Peyer's patch (tissue), 4 donors: ENCODE measurements at regions not wholly inside any gene's neighbourhood (a gene's known extent, or its start where the extent isn't known, plus 50 kb on each side); places are given as distances from the start of the nearest gene placed in this dataset.

Experiments used
- DNase-seq, 3 donors: peaks; one replicate each; pipeline ENCODE4 v3.0.0-alpha.2; 2017 to 2019
- H3K27ac ChIP-seq, 4 donors: fragments of 200-600 bp; sonication (generic); one replicate each; pipeline ENCODE4 v1.5.1; 2016 to 2019
- H3K27me3 ChIP-seq, 2 donors: fragments of 200-600 bp; sonication (generic); one replicate each; pipeline ENCODE4 v1.5.1; 2019
- H3K36me3 ChIP-seq, 3 donors: fragments of 200-600 bp; sonication (generic); one replicate each; pipeline ENCODE4 v1.5.1; 2016 to 2019
- H3K4me1 ChIP-seq, 4 donors: fragments of 200-600 bp; sonication (generic); one replicate each; pipeline ENCODE4 v1.5.1; 2016 to 2019
- H3K4me3 ChIP-seq, 4 donors: fragments of 200-600 bp; sonication (generic); 1 replicate in 3 of 4; 2 replicates in 1 of 4; pipeline ENCODE4 v1.5.1; 2016 to 2019; ENCODE audit warnings: mild to moderate bottlenecking in 1 of 4
- H3K9me3 ChIP-seq, 4 donors: fragments of 200-600 bp; sonication (generic); one replicate each; pipeline ENCODE4 v1.5.1; 2016 to 2019; ENCODE audit warnings: mild to moderate bottlenecking in 1 of 4
- POLR2A ChIP-seq, 2 donors: fragments of 450-650 bp; IDR thresholded peaks; one replicate each; pipeline ENCODE4 v1.5.1; 2017; ENCODE audit warnings: antibody characterized with exemption in 2 of 2, mild to moderate bottlenecking in 2 of 2, moderate library complexity in 2 of 2
- TF ChIP-seq, protein P1 (sequence below), 6 experiments: fragments of 450-650 bp in 4 of 6; fragments of 200-600 bp in 2 of 6; sonication (generic) in 1 of 6; IDR thresholded peaks; one replicate each; pipeline ENCODE4 v1.5.1; 2017 to 2019; ENCODE audit warnings: antibody characterized with exemption in 6 of 6, mild to moderate bottlenecking in 3 of 6, moderate library complexity in 1 of 6

- H3K4me3 ChIP-seq: no peak overlapping the region
- no peaks in the 10 kb centered on the region for H3K36me3 ChIP-seq
- H3K27ac ChIP-seq: no peak overlapping the region
- H3K9me3 ChIP-seq: no peaks in the 10 kb centered on the region
- peaks cover 0 to 16% (median 0%) of the 10 kb centered on the region in 4 donors for H3K4me1 ChIP-seq
- DNase-seq: peak in 1 of 3 donors; percentile 33
- TF ChIP-seq POLR2A (IDR thresholded peaks at IDR 0.05): no peak
- TF ChIP-seq, protein P1, sequence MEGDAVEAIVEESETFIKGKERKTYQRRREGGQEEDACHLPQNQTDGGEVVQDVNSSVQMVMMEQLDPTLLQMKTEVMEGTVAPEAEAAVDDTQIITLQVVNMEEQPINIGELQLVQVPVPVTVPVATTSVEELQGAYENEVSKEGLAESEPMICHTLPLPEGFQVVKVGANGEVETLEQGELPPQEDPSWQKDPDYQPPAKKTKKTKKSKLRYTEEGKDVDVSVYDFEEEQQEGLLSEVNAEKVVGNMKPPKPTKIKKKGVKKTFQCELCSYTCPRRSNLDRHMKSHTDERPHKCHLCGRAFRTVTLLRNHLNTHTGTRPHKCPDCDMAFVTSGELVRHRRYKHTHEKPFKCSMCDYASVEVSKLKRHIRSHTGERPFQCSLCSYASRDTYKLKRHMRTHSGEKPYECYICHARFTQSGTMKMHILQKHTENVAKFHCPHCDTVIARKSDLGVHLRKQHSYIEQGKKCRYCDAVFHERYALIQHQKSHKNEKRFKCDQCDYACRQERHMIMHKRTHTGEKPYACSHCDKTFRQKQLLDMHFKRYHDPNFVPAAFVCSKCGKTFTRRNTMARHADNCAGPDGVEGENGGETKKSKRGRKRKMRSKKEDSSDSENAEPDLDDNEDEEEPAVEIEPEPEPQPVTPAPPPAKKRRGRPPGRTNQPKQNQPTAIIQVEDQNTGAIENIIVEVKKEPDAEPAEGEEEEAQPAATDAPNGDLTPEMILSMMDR (IDR thresholded peaks at IDR 0.05): no peak
- H3K27me3 ChIP-seq: no peaks in the 10 kb centered on the region
Measured at GRCh38 chr22:44366372-44367300, 53.9 kb upstream of the SHISAL1 start.

- no peaks in the 10 kb centered on the region for H3K9me3 ChIP-seq
- TF ChIP-seq, protein P1 (IDR thresholded peaks at IDR 0.05): no peak
- H3K27me3 ChIP-seq: no peaks in the 10 kb centered on the region
- peak in 1 of 3 donors; percentile 13 for DNase-seq
- H3K36me3 ChIP-seq: no peaks in the 10 kb centered on the region
- H3K27ac ChIP-seq: no peak overlapping the region
- no peak overlapping the region for H3K4me3 ChIP-seq
- peaks cover 0 to 16% (median 0%) of the 10 kb centered on the region in 4 donors for H3K4me1 ChIP-seq
Measured at GRCh38 chr22:44365832-44366231, 53.1 kb upstream of the SHISAL1 start.

DNA sequence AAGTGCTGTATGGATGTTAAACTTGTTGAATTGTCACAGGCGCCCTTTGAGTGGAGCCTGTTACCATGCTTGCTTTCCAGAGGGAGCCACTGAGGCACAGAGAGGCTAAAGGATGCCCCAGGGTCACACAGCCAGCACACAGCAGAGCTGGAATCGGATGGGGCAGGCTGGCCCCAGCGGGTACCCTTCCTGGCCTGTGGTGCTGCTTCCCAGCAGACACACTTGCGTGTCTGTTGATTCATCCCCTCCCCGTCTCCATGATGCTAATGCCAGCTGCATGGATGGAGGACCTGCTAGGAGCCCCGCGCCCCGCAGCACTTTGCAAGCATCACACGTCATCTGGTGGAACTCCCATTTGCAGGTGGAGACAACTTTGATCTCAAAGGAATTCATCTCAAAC is 52.4 kb upstream of the SHISAL1 start:
- TF ChIP-seq POLR2A (IDR thresholded peaks at IDR 0.05): no peak
- TF ChIP-seq, protein P1 (IDR thresholded peaks at IDR 0.05): no peak
- Histone ChIP-seq H3K36me3 (no peaks in the 10 kb centered on the region), H3K27me3 (no peaks in the 10 kb centered on the region), H3K4me1 (peaks cover 0 to 16% (median 0%) of the 10 kb centered on the region in 4 donors), H3K9me3 (no peaks in the 10 kb centered on the region), H3K27ac (no peak overlapping the region), H3K4me3 (no peak overlapping the region)
- DNase-seq: peak in 1 of 3 donors; percentile 25

DNA sequence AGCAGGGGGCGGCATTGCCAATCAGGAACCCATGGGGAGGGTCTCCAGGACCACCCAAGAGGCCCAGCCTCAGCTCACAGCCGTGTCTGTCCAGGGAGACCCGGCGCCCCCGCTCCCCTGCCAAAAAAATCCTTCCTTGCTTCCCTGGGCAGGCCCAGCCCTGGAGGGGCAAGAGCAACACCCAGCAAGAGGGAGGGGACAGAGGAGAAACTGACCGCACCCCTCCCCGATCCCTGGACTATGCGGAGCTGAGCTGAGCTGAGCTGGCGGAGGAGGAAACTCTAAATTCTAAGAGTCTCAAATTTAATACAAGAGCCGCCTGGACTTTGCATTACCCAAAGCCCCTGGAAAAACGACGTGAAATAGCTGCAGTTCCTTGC is 52.0 kb upstream of the SHISAL1 start:
- Histone ChIP-seq H3K27me3 (no peaks in the 10 kb centered on the region), H3K4me3 (no peak overlapping the region), H3K4me1 (peaks cover 0 to 16% (median 0%) of the 10 kb centered on the region in 4 donors), H3K27ac (peak overlapping the region in 1 of 4 donors; percentile 2), H3K36me3 (no peaks in the 10 kb centered on the region), H3K9me3 (no peaks in the 10 kb centered on the region)
- TF ChIP-seq, protein P1 (IDR thresholded peaks at IDR 0.05): no peak
- TF ChIP-seq POLR2A (IDR thresholded peaks at IDR 0.05): no peak
- DNase-seq: peak in 1 of 3 donors; percentile 45

GRCh38 chr22:44363980-44364750 is 51.4 kb upstream of the SHISAL1 start:
- TF ChIP-seq, protein P1 (IDR thresholded peaks at IDR 0.05): no peak
- no peak for TF ChIP-seq POLR2A (IDR thresholded peaks at IDR 0.05)
- peaks cover 0 to 16% (median 0%) of the 10 kb centered on the region in 4 donors for H3K4me1 ChIP-seq
- H3K27me3 ChIP-seq: no peaks in the 10 kb centered on the region
- no peak overlapping the region for H3K4me3 ChIP-seq
- H3K36me3 ChIP-seq: no peaks in the 10 kb centered on the region
- DNase-seq: peak in 1 of 3 donors; percentile 46
- no peaks in the 10 kb centered on the region for H3K9me3 ChIP-seq
- peak overlapping the region in 3 of 4 donors; percentile 2 to 73 (median 72) for H3K27ac ChIP-seq
